ENCODE measurements at regions not wholly inside any gene's neighbourhood (a gene's known extent, or its start where the extent isn't known, plus 50 kb on each side); places are given as distances from the start of the nearest gene placed in this dataset.

GRCh38 chr6:6821639-6822261 lies 233.2 kb downstream of the LY86 start:
- TF ChIP-seq RAD21 (IDR thresholded peaks at IDR 0.05) (no peak), JUND (IDR thresholded peaks at IDR 0.05) (no peak), SP1 (IDR thresholded peaks at IDR 0.05) (no peak), HNF4G (IDR thresholded peaks at IDR 0.05) (no peak), ZBTB33 (IDR thresholded peaks at IDR 0.05) (no peak), FOXA1 (IDR thresholded peaks at IDR 0.05) (no peak)
- TF ChIP-seq, protein P1, sequence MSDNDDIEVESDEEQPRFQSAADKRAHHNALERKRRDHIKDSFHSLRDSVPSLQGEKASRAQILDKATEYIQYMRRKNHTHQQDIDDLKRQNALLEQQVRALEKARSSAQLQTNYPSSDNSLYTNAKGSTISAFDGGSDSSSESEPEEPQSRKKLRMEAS (IDR thresholded peaks at IDR 0.05): no peak
- TF ChIP-seq, protein P2, sequence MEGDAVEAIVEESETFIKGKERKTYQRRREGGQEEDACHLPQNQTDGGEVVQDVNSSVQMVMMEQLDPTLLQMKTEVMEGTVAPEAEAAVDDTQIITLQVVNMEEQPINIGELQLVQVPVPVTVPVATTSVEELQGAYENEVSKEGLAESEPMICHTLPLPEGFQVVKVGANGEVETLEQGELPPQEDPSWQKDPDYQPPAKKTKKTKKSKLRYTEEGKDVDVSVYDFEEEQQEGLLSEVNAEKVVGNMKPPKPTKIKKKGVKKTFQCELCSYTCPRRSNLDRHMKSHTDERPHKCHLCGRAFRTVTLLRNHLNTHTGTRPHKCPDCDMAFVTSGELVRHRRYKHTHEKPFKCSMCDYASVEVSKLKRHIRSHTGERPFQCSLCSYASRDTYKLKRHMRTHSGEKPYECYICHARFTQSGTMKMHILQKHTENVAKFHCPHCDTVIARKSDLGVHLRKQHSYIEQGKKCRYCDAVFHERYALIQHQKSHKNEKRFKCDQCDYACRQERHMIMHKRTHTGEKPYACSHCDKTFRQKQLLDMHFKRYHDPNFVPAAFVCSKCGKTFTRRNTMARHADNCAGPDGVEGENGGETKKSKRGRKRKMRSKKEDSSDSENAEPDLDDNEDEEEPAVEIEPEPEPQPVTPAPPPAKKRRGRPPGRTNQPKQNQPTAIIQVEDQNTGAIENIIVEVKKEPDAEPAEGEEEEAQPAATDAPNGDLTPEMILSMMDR (IDR thresholded peaks at IDR 0.05; ENCODE audit: low read depth, low read length, missing input control): no peak
- TF ChIP-seq, protein P3, sequence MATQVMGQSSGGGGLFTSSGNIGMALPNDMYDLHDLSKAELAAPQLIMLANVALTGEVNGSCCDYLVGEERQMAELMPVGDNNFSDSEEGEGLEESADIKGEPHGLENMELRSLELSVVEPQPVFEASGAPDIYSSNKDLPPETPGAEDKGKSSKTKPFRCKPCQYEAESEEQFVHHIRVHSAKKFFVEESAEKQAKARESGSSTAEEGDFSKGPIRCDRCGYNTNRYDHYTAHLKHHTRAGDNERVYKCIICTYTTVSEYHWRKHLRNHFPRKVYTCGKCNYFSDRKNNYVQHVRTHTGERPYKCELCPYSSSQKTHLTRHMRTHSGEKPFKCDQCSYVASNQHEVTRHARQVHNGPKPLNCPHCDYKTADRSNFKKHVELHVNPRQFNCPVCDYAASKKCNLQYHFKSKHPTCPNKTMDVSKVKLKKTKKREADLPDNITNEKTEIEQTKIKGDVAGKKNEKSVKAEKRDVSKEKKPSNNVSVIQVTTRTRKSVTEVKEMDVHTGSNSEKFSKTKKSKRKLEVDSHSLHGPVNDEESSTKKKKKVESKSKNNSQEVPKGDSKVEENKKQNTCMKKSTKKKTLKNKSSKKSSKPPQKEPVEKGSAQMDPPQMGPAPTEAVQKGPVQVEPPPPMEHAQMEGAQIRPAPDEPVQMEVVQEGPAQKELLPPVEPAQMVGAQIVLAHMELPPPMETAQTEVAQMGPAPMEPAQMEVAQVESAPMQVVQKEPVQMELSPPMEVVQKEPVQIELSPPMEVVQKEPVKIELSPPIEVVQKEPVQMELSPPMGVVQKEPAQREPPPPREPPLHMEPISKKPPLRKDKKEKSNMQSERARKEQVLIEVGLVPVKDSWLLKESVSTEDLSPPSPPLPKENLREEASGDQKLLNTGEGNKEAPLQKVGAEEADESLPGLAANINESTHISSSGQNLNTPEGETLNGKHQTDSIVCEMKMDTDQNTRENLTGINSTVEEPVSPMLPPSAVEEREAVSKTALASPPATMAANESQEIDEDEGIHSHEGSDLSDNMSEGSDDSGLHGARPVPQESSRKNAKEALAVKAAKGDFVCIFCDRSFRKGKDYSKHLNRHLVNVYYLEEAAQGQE (IDR thresholded peaks at IDR 0.05): no peak
- TF ChIP-seq, protein P4, sequence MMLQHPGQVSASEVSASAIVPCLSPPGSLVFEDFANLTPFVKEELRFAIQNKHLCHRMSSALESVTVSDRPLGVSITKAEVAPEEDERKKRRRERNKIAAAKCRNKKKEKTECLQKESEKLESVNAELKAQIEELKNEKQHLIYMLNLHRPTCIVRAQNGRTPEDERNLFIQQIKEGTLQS (IDR thresholded peaks at IDR 0.05): no peak

Data from liver (tissue), 3 donors.